ENCODE measurements at regions not wholly inside any gene's neighbourhood (a gene's known extent, or its start where the extent isn't known, plus 50 kb on each side); places are given as distances from the start of the nearest gene placed in this dataset.

DNA sequence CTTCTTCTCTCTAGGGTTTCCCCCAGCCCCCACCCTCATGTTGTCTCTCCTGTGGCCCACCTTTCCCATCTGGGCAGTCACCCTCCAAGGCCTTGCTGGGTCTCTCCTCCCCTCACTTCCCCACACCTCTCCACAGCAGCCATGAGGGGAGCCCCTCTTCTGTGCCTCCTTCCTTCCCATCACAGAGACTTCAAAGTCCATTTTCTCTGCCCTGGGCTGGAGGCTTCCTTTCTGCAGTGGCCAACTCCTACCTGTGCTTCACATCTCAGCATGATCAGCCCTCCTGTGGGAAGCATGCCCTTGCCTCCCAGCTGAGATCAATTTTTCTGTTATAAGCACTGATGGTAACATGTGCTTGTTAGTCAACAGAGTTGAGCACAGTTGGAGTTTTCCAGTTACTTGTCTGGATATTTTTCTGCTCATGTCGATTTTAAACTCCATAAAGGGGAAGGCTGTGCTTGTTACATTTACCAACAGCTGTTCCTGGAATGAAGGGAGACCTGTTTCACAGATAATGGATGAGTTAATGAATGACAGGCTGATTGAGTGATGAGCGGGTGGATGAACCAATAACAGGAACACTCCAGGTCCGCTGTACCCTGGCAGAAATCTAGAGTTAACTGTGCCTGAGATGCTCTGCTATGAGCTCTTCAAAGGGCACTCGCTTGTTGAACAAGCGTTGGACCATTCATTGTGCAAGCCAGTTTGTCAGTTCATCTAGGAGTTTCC lies 71.4 kb upstream of the PRSS58 start:
- no peak for TF ChIP-seq EP300 (IDR thresholded peaks at IDR 0.05)
- TF ChIP-seq POLR2AphosphoS5 (IDR thresholded peaks at IDR 0.05) = no peak
- no peak for TF ChIP-seq POLR2A (IDR thresholded peaks at IDR 0.05)
- TF ChIP-seq, protein P1, sequence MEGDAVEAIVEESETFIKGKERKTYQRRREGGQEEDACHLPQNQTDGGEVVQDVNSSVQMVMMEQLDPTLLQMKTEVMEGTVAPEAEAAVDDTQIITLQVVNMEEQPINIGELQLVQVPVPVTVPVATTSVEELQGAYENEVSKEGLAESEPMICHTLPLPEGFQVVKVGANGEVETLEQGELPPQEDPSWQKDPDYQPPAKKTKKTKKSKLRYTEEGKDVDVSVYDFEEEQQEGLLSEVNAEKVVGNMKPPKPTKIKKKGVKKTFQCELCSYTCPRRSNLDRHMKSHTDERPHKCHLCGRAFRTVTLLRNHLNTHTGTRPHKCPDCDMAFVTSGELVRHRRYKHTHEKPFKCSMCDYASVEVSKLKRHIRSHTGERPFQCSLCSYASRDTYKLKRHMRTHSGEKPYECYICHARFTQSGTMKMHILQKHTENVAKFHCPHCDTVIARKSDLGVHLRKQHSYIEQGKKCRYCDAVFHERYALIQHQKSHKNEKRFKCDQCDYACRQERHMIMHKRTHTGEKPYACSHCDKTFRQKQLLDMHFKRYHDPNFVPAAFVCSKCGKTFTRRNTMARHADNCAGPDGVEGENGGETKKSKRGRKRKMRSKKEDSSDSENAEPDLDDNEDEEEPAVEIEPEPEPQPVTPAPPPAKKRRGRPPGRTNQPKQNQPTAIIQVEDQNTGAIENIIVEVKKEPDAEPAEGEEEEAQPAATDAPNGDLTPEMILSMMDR (IDR thresholded peaks at IDR 0.05) = no peak
- Histone ChIP-seq H3K27ac (no peak overlapping the region), H3K36me3 (no peaks in the 10 kb centered on the region), H3K4me3 (no peak overlapping the region), H3K4me1 (no peaks in the 10 kb centered on the region), H3K27me3 (no peaks in the 10 kb centered on the region), H3K9me3 (no peaks in the 10 kb centered on the region)
- 72 to 79% methylated on average over 5 of the region's 5 CpGs for WGBS, 2 donors
- no peak for ATAC-seq (ENCODE audit: low FRiP score in 2 of 2)
- no peak for DNase-seq

DNA sequence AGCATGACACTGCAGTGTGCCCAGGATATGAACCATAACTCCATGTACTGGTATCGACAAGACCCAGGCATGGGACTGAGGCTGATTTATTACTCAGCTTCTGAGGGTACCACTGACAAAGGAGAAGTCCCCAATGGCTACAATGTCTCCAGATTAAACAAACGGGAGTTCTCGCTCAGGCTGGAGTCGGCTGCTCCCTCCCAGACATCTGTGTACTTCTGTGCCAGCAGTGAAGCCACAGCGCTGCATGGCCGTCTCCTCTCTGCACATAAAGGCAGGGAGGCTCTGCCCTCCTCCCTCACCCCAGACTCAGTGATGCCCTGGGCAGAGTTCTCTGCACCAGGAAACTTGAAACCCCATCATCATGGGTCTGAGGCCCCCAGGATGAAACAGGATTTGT lies 70.7 kb upstream of the PRSS58 start:
- Histone ChIP-seq H3K4me1 (no peaks in the 10 kb centered on the region), H3K27me3 (no peaks in the 10 kb centered on the region), H3K36me3 (no peaks in the 10 kb centered on the region), H3K9me3 (no peaks in the 10 kb centered on the region), H3K27ac (no peak overlapping the region), H3K4me3 (no peak overlapping the region)
- TF ChIP-seq EP300 (IDR thresholded peaks at IDR 0.05) (no peak), POLR2A (IDR thresholded peaks at IDR 0.05) (no peak), POLR2AphosphoS5 (IDR thresholded peaks at IDR 0.05) (no peak)
- TF ChIP-seq, protein P1 (IDR thresholded peaks at IDR 0.05) = no peak
- ATAC-seq (ENCODE audit: low FRiP score in 2 of 2) (no peak), DNase-seq (no peak)
- 79 to 86% methylated on average over 6 of the region's 6 CpGs for WGBS, 2 donors

DNA sequence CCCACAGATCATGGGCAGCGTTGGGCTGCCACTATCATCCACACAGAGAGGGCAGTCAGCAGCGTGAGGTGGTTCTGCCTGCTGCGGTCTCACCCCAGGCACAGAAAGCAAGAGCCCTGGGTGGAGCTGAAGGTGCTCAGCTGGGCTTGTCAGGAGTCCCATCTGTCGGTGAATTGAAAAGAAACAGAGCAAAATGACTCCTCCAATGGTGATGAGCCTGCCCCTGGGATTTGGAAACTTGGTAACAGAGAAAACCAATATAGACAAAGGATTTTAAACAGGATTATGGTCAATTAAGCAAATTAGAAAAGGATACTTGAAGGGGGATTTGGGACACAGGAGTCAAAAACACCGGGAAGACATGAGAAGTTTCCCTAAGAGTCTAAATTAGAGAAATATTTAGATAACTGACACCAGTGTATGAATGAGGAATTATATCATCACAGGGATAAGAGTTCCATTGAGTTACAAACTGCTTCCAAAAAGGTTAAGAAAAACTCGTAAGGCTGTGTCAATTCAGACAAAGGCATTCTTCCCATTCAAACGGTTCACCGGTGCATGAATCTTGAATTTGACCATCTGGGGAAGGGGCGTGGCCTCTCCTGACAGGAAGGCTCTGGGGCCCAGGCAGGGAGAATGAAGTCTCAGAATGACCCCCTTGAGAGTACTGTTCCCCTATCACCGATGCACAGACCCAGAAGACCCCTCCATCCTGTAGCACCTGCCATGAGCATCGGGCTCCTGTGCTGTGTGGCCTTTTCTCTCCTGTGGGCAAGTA lies 70.0 kb upstream of the PRSS58 start:
- no peak overlapping the region for H3K4me3 ChIP-seq
- ATAC-seq (ENCODE audit: low FRiP score in 2 of 2) = no peak

DNA sequence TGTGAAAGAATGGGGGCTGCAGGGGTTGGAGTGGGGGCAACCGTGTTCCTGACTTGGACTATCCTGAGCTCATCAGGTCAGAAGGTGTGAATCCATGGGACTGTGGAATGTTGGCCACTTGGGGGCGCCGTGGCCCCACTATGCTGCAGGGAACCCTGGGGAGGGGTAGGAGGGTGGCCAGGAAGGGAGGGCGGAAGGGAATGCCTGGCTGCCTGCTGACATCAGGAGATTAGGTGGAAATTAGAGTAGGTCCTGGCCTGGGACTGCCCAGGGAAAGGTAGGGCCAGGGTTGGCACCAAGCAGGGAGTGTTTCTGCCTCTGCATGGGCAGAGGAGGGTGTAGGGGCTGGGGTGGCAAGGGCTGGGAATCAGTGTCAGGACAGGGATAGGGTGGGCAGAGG lies 65.8 kb upstream of the PRSS58 start:
- DNase-seq = peak in 1 of 2 donors; percentile 25
- 5 to 8% methylated on average over 4 of the region's 4 CpGs for WGBS, 2 donors
- H3K27ac ChIP-seq = no peak overlapping the region
- no peaks in the 10 kb centered on the region for H3K27me3 ChIP-seq
- ATAC-seq (ENCODE audit: low FRiP score in 2 of 2) = peak in 1 of 2 donors; percentile 20
- no peaks in the 10 kb centered on the region for H3K4me1 ChIP-seq
- no peaks in the 10 kb centered on the region for H3K36me3 ChIP-seq
- TF ChIP-seq, protein P1 (IDR thresholded peaks at IDR 0.05) = no peak
- no peaks in the 10 kb centered on the region for H3K9me3 ChIP-seq
- H3K4me3 ChIP-seq = no peak overlapping the region

More for the DNA sequence above, 70.0 kb upstream of the PRSS58 start:
- no peak for DNase-seq
- H3K27me3 ChIP-seq = no peaks in the 10 kb centered on the region
- H3K9me3 ChIP-seq = no peaks in the 10 kb centered on the region
- WGBS, 2 donors = 59% methylated on average over 11 of the region's 11 CpGs
- TF ChIP-seq POLR2A (IDR thresholded peaks at IDR 0.05) = no peak
- TF ChIP-seq POLR2AphosphoS5 (IDR thresholded peaks at IDR 0.05) = no peak
- TF ChIP-seq, protein P1 (IDR thresholded peaks at IDR 0.05) = no peak
- TF ChIP-seq EP300 (IDR thresholded peaks at IDR 0.05) = no peak
- H3K27ac ChIP-seq = no peak overlapping the region
- no peaks in the 10 kb centered on the region for H3K4me1 ChIP-seq
- H3K36me3 ChIP-seq = no peaks in the 10 kb centered on the region

Measured in upper lobe of left lung (tissue), 6 donors.